Stimulated activated CD4-positive, alpha-beta T cell treated with anti-CD3 and anti-CD28 coated beads, Interleukin-12 subunit alpha, Interleukin-12 subunit beta, amount 100 ng/mL, for 24 hours (primary cell): ENCODE measurements at regions not wholly inside any gene's neighbourhood (a gene's known extent, or its start where the extent isn't known, plus 50 kb on each side); places are given as distances from the start of the nearest gene placed in this dataset.

ENCODE experiments used
- DNase-seq, 2 experiments: peaks; one replicate each; pipeline ENCODE4 v3.0.0-alpha.2; 2020; ENCODE audit warnings: low read depth in 2 of 2

DNA sequence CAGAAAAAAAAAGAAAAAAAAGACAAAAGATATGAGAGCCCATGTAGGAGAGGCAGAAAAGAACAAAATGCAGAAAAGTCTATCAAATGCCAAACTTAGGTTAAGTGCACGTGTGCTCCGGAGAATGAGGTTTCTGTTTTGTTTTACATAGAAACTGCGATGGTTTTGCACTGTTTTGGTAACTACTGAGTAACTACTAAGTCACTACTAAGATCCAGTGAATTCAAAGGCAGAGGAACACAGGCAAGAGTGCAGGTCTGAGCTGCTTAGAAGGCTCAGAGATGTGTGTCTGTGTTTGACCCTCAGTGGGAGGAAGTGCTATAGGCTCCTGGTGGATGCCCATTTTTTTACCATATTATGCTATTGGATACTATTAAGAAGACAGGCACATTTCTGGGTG, 299.3 kb downstream of the NDFIP2 start:
- DNase-seq: no peak

DNA sequence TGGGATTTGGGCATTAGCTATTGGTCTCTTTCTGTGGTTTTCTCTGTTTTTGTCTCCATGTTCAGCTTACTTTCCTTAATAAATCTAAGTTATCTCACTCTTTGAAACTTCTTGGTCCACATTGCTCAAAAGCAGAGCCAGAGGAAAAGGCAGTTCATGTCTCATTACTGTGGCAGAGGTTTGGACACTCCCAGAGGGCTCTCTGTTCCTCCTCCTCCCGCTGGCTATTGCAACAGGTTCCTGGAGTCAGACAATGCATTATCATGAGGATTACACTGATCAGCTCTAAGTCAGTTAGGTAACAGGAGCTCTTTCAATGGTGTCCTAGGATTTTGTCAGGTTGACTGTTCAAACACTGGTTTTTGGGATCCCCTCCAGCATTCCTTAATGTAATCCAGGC, 298.8 kb downstream of the NDFIP2 start:
- no peak for DNase-seq

DNA sequence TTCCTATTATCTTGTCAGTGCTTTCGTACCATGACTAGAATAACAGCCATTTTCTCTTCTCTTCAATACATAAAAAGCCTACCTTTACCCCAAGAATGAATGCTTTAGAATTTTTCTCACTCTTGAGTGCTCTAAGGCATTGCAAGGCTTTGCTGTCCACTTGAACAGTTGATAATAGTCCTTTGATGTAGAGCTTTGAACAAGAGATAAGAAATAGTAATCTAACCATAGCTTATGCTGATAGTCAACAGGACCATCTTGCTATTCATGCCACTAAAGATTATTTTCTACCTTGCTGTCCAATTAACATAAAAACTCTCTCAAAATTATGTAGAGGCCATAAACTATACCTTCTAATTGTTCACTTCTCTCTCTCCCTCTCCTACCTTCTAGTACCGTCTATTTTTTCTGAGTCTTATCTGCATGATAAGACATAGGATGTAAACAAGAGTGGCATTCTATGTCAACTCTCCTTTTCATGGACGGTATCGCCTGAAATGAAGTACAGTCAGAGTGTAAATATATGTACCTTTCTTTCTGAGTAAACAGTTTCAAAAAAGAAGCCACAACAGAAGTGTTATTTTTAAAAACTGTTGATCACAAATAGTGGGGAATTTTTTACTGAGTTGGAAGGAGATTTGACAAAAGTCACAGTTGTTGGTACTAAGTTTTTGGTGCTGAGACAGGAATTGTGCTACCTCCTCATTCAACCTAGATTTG, 297.9 kb downstream of the NDFIP2 start:
- no peak for DNase-seq

DNA sequence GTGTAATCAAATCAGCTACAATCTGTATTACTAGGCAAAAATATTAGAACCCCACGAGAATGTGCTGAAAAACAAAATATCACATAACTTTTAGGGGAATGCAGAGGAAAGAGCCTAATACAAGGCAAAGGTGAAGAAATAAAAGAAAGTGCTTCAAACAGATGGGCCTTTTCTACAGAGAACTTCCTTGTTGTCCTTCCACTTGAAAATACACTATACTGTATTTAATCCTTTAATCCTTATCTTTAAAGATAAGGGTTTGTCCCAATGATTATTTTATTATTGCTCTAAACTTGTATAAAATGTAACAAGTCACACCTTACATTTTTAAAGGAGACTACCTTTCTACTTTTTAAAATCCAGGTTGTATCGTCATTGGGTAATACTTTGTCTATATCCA, 296.5 kb downstream of the NDFIP2 start:
- DNase-seq: no peak

DNA sequence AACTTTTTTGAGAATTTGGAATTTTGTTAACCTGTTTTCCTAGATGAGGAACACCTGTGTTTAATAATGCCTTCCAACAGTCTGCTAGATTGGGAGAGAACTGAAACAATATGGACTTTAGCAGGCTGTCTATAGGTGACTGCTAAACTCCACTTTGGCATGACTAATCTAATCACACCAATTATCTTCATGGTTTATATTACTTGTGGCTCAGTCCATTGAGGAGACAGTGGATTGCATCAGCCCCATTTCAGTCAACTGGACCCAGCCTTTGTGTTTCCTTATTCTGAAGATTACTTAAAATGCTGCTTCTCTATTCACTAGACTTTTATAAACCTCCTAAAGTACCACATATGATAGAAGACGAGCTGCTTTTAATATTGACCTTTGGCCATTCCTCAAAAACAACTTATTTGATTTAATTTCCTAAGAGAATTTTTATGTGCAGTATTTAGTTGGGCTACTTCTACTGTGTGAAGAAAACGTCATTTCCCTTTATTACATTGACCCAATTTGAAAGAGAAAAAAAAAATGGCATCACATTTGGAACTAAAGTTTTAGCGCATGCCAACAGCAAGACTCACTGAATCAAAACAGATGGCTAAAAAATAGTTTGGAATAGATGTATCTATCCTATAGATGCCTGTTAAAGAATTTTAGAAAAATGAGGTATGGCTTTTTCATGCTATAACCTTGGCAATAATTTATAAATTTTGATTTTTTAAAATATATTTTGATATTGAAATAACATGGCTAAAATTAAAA, 295.8 kb downstream of the NDFIP2 start:
- DNase-seq: no peak

DNA sequence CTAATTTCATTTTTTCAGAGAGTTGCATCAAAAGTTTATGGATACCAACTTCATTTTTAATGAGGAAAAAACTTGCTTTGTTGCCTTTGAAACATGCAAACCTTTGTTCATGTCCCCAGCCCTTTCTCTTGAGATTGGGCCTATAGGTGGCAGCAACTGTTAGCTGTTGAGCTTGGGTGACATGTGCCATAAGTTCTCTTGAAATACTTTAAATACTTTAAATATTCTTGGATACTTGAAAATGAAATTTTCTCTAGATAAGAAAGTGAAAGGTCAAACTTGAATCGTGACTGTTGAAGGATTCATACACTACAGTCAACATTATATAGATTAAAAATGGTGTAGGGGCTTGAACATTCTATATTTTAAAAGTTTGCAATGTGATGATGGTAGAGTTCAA, 294.9 kb downstream of the NDFIP2 start:
- DNase-seq: no peak

DNA sequence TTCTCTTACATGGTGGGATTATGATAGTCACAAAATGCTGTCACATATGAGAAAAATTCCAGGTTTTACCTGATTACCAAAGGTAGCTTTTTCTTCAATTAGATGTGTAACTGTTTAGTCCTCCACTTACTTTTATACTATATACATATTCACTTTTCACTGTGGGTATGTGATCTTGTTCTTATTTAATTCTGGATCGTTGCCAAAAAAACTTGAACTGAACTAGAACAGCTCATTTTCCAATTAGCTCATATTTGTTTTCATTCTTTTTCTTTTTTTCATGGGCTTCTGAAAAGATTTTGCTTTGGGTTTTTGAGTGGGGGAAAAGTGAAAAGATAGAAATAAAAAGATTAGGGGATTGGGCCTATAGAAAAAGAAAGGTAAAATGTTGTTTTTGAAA, 291.9 kb downstream of the NDFIP2 start:
- DNase-seq: no peak

DNA sequence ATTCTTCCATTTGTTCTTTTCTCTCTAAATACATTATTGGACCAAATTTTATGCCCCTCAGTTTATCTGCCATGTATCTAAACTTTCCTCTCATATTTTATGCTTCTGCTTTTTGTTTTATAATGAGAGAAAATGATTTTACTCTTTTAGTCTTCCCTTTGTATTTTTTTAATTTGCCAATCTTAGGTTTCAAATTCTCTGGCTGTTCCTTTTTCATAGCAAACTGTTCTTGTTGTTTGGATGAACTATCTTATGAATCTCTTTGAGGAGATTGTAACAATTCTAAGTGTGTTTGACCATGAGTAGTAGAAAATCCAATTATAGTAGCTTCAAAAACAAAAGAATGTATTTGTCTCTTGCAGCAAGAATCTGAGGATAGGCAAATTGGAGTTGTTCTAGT, 290.5 kb downstream of the NDFIP2 start:
- DNase-seq: no peak

DNA sequence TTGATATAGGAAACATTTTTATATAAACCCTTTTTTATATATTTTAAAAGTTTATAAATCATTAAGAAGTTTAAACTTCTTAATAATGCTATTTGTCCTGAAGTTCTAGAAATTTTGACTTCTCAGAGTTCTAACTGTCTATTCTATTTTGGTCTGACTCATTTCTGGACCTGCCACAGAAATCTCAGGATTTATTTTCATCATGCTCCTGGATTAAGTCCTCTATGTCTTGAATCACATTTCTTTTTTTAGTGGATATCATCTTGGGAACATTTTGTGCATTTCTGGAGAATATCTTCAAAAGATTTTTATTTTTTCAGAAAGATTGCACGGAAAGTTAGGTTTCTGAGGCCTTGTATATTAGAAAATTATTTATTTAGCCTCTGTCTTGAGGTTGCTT, 289.1 kb downstream of the NDFIP2 start:
- DNase-seq: no peak

DNA sequence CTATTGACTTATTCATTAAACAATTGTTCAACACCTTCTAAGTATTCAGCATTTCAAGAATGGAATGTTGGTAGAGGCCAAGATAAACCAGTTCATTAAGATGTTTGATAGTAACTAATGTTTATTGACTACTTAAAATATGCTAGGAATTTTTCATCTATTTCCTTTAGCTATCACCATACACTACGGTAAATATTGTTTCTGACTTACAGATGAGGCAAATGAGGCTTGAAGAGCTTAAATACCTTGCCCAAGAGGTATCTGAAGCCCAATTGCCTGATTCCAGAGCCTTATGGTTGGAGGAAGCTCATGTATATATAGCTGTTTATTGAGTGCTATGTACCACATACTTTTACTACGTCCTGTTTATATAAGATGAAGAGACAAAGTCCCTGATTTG, 286.2 kb downstream of the NDFIP2 start:
- no peak for DNase-seq

DNA sequence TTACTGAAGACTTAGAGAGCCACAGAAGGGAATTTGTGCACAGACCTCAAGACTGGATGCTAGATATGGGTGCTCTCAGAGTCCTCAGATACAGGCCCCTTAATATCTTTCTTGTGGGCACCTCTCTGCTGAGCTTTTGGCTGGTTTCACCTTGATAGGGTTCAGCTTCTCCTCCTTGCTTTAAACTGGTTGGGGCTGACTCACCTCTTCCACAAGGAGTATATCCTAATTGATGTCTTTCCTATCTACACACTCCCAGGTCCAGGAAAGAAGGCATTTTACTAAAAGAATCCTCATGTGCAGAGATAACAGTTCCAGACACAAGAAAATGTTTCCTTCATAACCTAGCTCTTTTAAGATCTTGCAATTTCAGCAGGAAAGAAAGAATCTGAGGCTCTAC, 284.4 kb downstream of the NDFIP2 start:
- DNase-seq: no peak

DNA sequence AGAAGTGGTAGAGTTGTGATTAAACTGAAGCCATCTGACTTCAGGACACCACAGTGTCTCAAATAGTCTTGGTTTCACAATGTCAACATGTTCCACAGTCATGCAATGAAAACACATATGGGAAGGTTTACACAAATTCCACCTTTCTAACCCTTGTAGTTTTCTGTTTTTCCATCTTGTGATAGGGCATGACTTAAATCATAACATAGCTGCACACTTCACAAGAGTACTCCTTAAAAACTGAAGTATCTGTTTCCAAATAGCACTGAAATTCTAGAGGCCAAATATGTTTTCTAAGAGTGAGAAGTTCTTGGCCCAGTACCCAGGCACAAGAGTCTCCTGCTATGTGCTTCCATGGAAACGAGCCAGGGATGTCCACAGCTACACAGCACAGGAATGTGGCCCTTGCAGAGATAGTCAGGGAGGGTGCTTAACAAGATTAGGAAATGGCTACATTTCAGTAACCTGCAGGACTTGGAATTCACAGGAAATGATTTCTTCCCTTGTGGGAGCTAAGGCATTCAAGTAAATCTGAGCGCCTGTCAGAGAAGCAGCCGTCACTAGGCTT, 269.1 kb downstream of the NDFIP2 start:
- no peak for DNase-seq

DNA sequence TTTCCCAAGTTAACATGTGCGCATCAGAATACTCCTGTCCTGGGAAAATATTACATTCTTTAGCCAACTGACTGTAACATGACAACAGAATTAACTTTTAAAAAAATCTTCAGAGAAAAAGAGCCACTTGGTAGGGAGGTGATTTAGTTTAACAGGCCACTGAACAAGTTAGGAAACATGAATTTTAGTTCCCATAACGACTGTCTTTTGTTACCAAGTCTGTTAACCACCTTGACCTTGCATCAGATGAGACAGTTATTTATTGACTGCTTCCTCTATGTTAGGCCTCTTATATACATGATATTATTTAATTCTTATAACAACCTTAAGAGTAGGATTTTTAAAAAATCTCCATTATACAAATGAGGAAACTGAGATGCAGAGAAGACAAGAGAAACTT, 268.6 kb downstream of the NDFIP2 start:
- DNase-seq: no peak

DNA sequence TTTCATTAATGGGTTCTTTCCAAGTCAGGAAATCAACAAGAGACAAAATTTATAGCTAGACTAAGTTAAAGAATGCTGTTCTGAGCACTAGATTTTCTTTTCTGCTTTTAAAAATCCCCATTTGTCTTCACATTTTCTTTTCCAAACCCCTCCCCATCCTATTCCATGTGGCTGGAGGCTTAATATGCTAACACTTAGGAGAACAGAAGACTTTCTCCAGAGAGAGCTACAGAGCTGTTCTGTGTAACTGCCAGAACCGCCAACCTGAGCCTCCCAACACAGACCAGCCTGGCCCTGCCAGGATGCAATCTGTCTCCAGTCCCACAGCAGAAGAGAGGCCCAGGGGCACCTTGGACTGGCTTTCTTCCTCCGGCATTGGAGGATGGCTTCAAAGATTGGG, 264.1 kb downstream of the NDFIP2 start:
- no peak for DNase-seq

DNA sequence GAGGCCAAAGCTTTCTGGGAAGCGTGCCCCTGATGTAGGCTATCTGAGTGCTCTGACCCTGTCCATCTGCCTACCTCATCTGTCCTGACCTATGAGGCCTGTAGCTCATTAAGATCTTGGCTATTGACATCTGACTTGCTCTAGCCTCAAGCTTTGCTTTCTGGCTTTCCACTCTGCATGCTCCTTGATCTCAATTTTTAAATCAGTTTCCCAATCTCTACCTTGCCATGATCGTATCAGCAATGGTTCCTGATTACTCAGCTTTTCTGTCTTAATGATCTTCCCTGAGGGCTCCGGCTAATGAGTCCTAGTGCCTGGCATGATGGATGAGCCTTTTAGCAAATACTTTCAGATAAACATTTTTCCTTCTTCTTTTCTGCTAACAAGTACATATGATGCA, 262.0 kb downstream of the NDFIP2 start:
- DNase-seq: no peak

DNA sequence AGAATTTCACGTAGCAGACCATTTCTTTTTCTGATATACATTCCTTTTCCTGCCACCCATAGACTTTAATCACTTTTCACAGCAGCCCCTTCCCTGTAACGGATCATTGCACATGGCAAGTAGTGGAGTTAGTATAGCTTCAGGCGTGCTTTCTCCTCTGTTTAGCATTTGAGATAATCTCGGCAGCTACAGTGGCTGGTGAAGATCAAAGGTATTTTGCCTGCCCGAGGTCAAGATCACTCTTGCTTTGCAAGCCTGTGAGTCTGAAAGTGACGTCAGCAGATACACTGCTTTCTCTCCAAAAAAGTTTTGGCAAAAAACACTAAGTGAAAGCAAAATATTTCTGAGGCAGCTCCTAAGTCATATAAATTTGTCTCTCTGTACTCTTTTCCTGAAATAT, 260.0 kb downstream of the NDFIP2 start:
- DNase-seq: no peak

DNA sequence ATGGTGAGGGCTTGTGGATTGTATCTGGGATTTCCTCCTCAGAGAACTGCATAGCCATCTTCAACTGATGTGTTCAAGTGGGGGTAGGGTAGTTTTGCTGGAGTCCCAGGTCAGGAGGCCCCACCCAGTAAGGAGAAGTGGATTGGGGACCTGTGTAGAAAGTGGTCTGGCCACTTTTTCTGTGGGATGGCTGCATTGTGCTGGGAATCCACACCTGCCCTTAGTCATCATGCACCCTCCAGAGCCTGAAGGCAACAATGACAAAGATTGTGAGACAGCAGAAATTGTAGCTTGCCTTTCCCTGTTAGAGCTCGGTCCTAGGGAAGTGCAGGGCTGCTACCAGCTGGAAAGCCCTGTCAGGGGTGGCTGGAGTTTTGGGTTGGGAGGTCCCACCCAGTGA, 255.4 kb downstream of the NDFIP2 start:
- DNase-seq: no peak

DNA sequence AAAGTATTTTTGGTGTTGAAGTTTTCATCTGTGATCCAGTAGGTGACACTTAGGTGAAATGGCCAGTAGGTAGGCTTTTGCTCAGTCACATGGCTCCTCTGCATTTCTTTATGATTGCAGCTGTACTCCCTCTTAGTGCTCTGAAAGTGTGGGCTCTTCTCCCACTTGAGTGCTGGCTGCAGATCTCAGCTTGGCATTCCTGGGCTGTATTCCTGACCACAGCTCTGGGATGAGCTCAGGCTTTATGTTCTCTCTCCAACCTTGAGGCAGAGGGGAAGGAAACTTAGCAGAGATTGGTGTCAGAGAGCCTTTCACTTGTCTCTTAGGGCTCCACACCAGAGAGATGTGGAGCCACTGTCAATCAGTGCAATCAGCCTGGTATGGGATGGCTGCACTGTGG, 254.3 kb downstream of the NDFIP2 start:
- DNase-seq: no peak

DNA sequence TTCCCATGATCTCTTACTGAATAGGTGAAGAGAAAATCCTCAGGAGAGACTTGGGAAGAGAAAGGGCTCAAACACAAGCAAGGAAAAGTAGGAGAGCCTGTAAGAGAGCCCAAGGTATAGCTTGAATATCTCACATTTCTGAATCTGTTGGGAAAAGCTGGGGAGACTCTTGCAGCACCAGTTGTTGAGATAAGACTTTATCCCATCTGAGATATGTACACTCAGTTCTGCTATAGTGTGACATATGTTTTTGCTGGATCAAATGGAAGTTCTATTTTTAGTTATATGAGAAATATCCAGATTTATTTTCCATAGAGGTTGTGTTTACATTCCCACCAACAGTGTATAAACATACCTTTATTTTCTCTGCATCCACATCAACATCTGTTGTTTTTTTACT, 246.1 kb downstream of the NDFIP2 start:
- no peak for DNase-seq

DNA sequence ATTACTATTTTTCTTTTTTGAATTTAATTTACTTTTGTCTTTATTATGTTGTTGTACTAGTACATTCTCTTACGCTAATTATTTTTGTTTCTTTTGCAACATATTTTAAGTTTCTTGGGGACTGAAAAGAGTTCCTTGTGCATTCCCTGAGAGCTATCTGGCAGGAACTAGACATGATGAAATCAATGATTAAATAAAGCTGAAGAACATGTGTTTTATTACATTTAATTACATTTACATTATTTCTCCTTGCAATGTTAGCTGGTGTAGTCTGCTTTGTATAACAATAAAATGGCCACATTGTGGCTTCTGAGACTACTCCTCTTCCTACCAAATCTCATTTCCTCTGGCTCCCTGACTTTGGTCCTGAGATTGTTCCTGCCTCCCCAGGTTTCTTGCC, 244.9 kb downstream of the NDFIP2 start:
- DNase-seq: no peak

DNA sequence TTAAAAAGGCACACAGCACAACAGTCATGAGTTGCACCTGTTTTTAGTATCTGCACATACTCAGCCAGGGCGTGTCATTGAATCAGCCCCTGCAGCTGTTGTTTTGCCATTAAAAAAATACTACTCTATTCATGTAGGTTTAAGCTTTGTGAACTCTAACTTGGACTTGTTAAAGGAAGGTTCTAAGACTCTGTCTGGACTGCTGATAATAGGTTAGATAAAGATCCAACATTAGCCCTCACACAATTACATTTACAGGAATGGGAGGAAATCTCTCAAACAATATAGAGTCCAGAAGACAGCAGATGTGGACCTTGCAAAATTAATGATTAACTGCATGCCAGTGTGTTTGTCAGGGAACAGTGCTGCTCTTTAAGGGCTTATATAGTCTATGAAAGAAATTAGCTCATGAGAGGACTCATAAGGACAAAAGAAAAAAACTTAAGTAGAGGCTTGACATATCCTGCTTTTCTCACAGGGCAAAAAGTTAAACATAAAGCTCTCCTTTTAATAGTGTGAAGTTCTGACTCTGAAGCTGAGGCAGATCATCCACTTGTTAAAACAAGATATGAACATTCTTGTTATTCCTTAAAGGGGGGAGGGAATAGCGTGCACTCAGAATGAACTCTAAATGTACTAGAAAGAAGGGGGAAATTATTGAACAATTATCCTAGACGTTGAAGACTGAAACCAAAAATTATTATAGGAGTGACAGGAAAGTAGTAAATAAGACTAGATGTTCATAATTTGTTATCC, 243.6 kb downstream of the NDFIP2 start:
- no peak for DNase-seq

DNA sequence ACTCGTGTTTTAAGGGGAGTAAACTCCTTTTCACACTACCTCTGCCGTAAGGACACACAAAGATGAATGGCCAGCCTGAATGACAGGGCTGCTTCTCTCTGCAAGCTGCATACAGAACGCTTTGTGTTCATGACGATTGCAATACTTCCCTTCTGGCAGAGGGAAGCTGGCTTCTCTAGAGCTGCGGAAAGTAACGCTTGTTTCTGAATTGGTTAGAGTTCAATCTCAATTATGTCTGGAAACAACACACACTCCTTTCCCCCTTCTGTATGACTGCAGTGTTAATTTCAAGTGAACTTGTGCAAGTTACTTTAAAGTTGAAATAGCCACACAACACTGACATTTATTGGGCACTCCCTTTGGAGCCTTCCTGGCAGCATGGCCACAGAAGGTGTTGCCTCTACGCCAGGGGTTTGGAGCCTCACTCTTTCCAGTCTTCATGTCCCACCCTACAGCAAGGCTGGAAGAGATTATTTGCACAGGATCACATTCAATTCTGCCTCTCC, 242.6 kb downstream of the NDFIP2 start:
- DNase-seq: no peak
